ENCODE measurements at regions not wholly inside any gene's neighbourhood (a gene's known extent, or its start where the extent isn't known, plus 50 kb on each side); places are given as distances from the start of the nearest gene placed in this dataset.

- in situ Hi-C loops (cut with MboI; ENCODE audit: low sequenced_read_pairs), result no loop called here
These were observed 176.1 kb upstream of the RGMA start for GRCh38 chr15:93265111-93265556.

GRCh38 chr15:93261845-93262244, 172.8 kb upstream of the RGMA start:
- in situ Hi-C loops (cut with MboI; ENCODE audit: low sequenced_read_pairs), result no loop called here

- in situ Hi-C loops (cut with MboI; ENCODE audit: low sequenced_read_pairs), result no loop called here
These were observed 168.9 kb upstream of the RGMA start for GRCh38 chr15:93257920-93258319.

- in situ Hi-C loops (cut with MboI; ENCODE audit: low sequenced_read_pairs), result no loop called here
These were observed 164.7 kb upstream of the RGMA start for GRCh38 chr15:93253681-93254080.

GRCh38 chr15:93252780-93253179, 163.8 kb upstream of the RGMA start:
- in situ Hi-C loops (cut with MboI; ENCODE audit: low sequenced_read_pairs), result no loop called here

- in situ Hi-C loops (cut with MboI; ENCODE audit: low sequenced_read_pairs), result no loop called here
These were observed 161.9 kb upstream of the RGMA start for GRCh38 chr15:93250950-93251349.

GRCh38 chr15:93250209-93250608, 161.2 kb upstream of the RGMA start:
- in situ Hi-C loops (cut with MboI; ENCODE audit: low sequenced_read_pairs), result no loop called here

GRCh38 chr15:93249623-93250022, 160.6 kb upstream of the RGMA start:
- in situ Hi-C loops (cut with MboI; ENCODE audit: low sequenced_read_pairs), result no loop called here

GRCh38 chr15:93247466-93248121, 158.6 kb upstream of the RGMA start:
- in situ Hi-C loops (cut with MboI; ENCODE audit: low sequenced_read_pairs), result no loop called here

GRCh38 chr15:93246266-93247242, 157.5 kb upstream of the RGMA start:
- in situ Hi-C loops (cut with MboI; ENCODE audit: low sequenced_read_pairs), result no loop called here

- in situ Hi-C loops (cut with MboI; ENCODE audit: low sequenced_read_pairs), result no loop called here
These were observed 156.6 kb upstream of the RGMA start for GRCh38 chr15:93245661-93246042.

GRCh38 chr15:93244696-93245660, 156.0 kb upstream of the RGMA start:
- in situ Hi-C loops (cut with MboI; ENCODE audit: low sequenced_read_pairs), result no loop called here

GRCh38 chr15:93243573-93243972, 154.6 kb upstream of the RGMA start:
- in situ Hi-C loops (cut with MboI; ENCODE audit: low sequenced_read_pairs), result no loop called here

GRCh38 chr15:93241696-93242585, 152.9 kb upstream of the RGMA start:
- in situ Hi-C loops (cut with MboI; ENCODE audit: low sequenced_read_pairs), result no loop called here

- in situ Hi-C loops (cut with MboI; ENCODE audit: low sequenced_read_pairs), result no loop called here
These were observed 151.0 kb upstream of the RGMA start for GRCh38 chr15:93239993-93240392.

- in situ Hi-C loops (cut with MboI; ENCODE audit: low sequenced_read_pairs), result no loop called here
These were observed 150.6 kb upstream of the RGMA start for GRCh38 chr15:93239591-93239990.

GRCh38 chr15:93238641-93239040, 149.6 kb upstream of the RGMA start:
- in situ Hi-C loops (cut with MboI; ENCODE audit: low sequenced_read_pairs), result no loop called here

GRCh38 chr15:93235926-93236780, 147.1 kb upstream of the RGMA start:
- in situ Hi-C loops (cut with MboI; ENCODE audit: low sequenced_read_pairs), result no loop called here

- in situ Hi-C loops (cut with MboI; ENCODE audit: low sequenced_read_pairs), result no loop called here
These were observed 146.3 kb upstream of the RGMA start for GRCh38 chr15:93235269-93235668.
